ENCODE measurements at regions not wholly inside any gene's neighbourhood (a gene's known extent, or its start where the extent isn't known, plus 50 kb on each side); places are given as distances from the start of the nearest gene placed in this dataset.
A peak's percentile ranks its signal among the peaks of the same experiment; 100 is the strongest.

- Histone ChIP-seq H3K9me1 (ENCODE audit: insufficient read depth, low read length) (peaks cover 7% of the 10 kb centered on the region), H2AK5ac (ENCODE audit: low read depth, low read length) (no peak overlapping the region), H4K20me1 (ENCODE audit: insufficient read depth, low read length) (no peaks in the 10 kb centered on the region), H3K14ac (replicated peaks; ENCODE audit: low read depth, low read length) (peak overlapping the region; percentile 94; the same call in 1 of the 2 replicates), H3K9ac (ENCODE audit: low read depth, low read length) (peak overlapping the region; percentile 9; the same call in 1 of the 2 replicates), H2BK20ac (ENCODE audit: low read depth, low read length) (peak overlapping the region; percentile 98), H3K79me1 (ENCODE audit: low read depth in 1 of 2, low read length in 2 of 2) (peaks cover 0 to 3% of the 10 kb centered on the region in 2 experiments; a peak in 1 of 4 replicates), H2BK120ac (ENCODE audit: low read depth, low read length) (peak overlapping the region; percentile 93), H3K4me1 (ENCODE audit: control insufficient read depth, insufficient read depth, low read length) (peaks cover 11% of the 10 kb centered on the region), H3K4me2 (ENCODE audit: low read depth, low read length) (peak overlapping the region; percentile 46; the same call in 1 of the 2 replicates), H3K18ac (ENCODE audit: low read depth, low read length) (peak overlapping the region; percentile 99), H3K9me3 (ENCODE audit: control insufficient read depth, insufficient read depth, low read length) (no peaks in the 10 kb centered on the region), H3K36me3 (ENCODE audit: control insufficient read depth, insufficient read depth, low read length) (peaks cover 10% of the 10 kb centered on the region; the same call in 1 of the 2 replicates), H3K4ac (ENCODE audit: low read depth, low read length) (peak overlapping the region; percentile 93), H3K4me3 (ENCODE audit: insufficient read depth, low read depth, low read length) (no peak overlapping the region), H4K91ac (ENCODE audit: insufficient read depth, low read depth, low read length) (peak overlapping the region; percentile 96), H2AFZ (replicated peaks; ENCODE audit: low read length, poor library complexity) (no peak overlapping the region), H4K8ac (ENCODE audit: low read depth in 2 of 2, low read length in 2 of 2) (peak overlapping the region; percentile 59 to 81), H2BK15ac (ENCODE audit: low read depth, low read length) (peak overlapping the region; percentile 59; the same call in 2 of the 3 replicates), H3K23ac (ENCODE audit: low read depth, low read length) (peak overlapping the region; percentile 58), H3K27me3 (ENCODE audit: control insufficient read depth, insufficient read depth, low read length) (no peaks in the 10 kb centered on the region), H4K5ac (ENCODE audit: low read depth, low read length) (peak overlapping the region; percentile 97), H3K56ac (ENCODE audit: extremely low read depth, insufficient read depth, low read length) (peak overlapping the region; percentile 85), H3K27ac (ENCODE audit: insufficient read depth, low read length) (peak overlapping the region; percentile 87; the same call in 1 of the 2 replicates), H2AK9ac (replicated peaks; ENCODE audit: low read depth, low read length, poor library complexity) (no peak overlapping the region), H2BK5ac (ENCODE audit: low read depth, low read length, poor library complexity, severe bottlenecking) (peak overlapping the region; percentile 92)
- dilution Hi-C loops (cut with HindIII; ENCODE audit: low sequenced_read_pairs, unreplicated experiment) (no loop called here), intact Hi-C loops (cut with micrococcal nuclease) (loop anchor here (5.0 kb wide), 1 partner anchor 53 kb away; no protein-coding TSS in a partner anchor), in situ Hi-C loops (cut with MboI; ENCODE audit: low sequenced_read_pairs) (no loop called here)
- DNase-seq (no peak), ATAC-seq (ENCODE audit: low read depth) (peak; percentile 22)
- no TSS peak for BruUV-seq (replicated peaks)
- no peak for TF ChIP-seq RAD21 (IDR thresholded peaks at IDR 0.05; ENCODE audit: low read length)
- TF ChIP-seq CEBPB (IDR thresholded peaks at IDR 0.05; ENCODE audit: low read depth, low read length): peak; percentile 53
- POLR2A ChIA-PET (ENCODE audit: unreplicated experiment): no interaction called here
- no CpG with 5 or more reads among the region's 3 CpGs for WGBS, 2 experiments (ENCODE audit: extremely low coverage in 2 of 2, insufficient read length in 1 of 2)
- CTCF ChIA-PET: interaction anchor here (0.6 to 1.6 kb wide), 4 partner anchors 12 to 1022 kb away, joined by 3 to 4 read pairs (median 3); no protein-coding TSS in a partner anchor
Observed at GRCh38 chr11:122234780-122235179, 118.8 kb upstream of the BLID start.
